ENCODE measurements at regions not wholly inside any gene's neighbourhood (a gene's known extent, or its start where the extent isn't known, plus 50 kb on each side); places are given as distances from the start of the nearest gene placed in this dataset.

DNA sequence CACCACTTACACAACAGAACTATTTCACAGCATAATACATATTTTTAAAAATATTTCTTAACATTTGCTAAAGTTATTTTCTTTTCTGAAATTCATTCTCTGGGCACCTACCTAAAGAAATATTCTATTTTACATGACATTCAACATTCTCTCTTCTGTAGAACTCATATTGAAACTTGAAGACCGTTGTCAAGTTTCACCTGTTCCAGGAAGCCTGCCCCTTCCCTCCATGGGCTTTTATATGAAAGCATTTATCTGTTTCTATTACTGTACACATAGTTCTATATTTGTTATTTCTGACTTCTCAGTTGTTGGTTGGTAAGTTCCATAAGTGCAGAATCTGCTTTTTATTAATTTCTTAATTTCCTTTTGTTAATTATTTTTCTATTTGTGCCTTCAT is 204.3 kb upstream of the ALCAM start:
- TF ChIP-seq, protein P1, sequence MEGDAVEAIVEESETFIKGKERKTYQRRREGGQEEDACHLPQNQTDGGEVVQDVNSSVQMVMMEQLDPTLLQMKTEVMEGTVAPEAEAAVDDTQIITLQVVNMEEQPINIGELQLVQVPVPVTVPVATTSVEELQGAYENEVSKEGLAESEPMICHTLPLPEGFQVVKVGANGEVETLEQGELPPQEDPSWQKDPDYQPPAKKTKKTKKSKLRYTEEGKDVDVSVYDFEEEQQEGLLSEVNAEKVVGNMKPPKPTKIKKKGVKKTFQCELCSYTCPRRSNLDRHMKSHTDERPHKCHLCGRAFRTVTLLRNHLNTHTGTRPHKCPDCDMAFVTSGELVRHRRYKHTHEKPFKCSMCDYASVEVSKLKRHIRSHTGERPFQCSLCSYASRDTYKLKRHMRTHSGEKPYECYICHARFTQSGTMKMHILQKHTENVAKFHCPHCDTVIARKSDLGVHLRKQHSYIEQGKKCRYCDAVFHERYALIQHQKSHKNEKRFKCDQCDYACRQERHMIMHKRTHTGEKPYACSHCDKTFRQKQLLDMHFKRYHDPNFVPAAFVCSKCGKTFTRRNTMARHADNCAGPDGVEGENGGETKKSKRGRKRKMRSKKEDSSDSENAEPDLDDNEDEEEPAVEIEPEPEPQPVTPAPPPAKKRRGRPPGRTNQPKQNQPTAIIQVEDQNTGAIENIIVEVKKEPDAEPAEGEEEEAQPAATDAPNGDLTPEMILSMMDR (IDR thresholded peaks at IDR 0.05; ENCODE audit: low read depth, low read length) = no peak
- no peak for TF ChIP-seq POLR2A (IDR thresholded peaks at IDR 0.05; ENCODE audit: extremely low read depth, insufficient read length)

Measured in NB4 (cell line).